Mesendoderm (in vitro differentiated cells): ENCODE measurements at regions not wholly inside any gene's neighbourhood (a gene's known extent, or its start where the extent isn't known, plus 50 kb on each side); places are given as distances from the start of the nearest gene placed in this dataset.
A peak's percentile ranks its signal among the peaks of the same experiment; 100 is the strongest.

Experiments
- DNase-seq: peaks from one replicate; pipeline ENCODE4 v3.0.0; 2013
- H2AK5ac ChIP-seq: 2 replicates; pipeline ENCODE4 v1.6.1; 2013; ENCODE audit warnings: low read length, inconsistent platforms
- H2BK120ac ChIP-seq: 2 replicates; pipeline ENCODE4 v1.6.1; 2013; ENCODE audit warnings: low read depth, mild to moderate bottlenecking, low read length, moderate library complexity, mixed read lengths
- H2BK15ac ChIP-seq: replicated peaks from 2 replicates; pipeline ENCODE4 v1.6.1; 2013; ENCODE audit warnings: low read depth, mild to moderate bottlenecking, moderate library complexity
- H2BK5ac ChIP-seq: 2 replicates; pipeline ENCODE4 v1.6.1; 2013; ENCODE audit warnings: low read length, inconsistent platforms
- H3K18ac ChIP-seq: 2 replicates; pipeline ENCODE4 v1.6.1; 2013; ENCODE audit warnings: mild to moderate bottlenecking, low read length, mixed read lengths
- H3K23ac ChIP-seq: one replicate; pipeline ENCODE4 v1.6.1; 2013; ENCODE audit warnings: low read length
- H3K27ac ChIP-seq: 2 replicates; pipeline ENCODE4 v1.5.1; 2013; ENCODE audit warnings: low read depth, mild to moderate bottlenecking, inconsistent platforms, low read length, moderate library complexity
- H3K27me3 ChIP-seq: 2 replicates; pipeline ENCODE4 v1.6.1; 2013; ENCODE audit warnings: low read length, control low read depth, mild to moderate bottlenecking, inconsistent platforms; ENCODE audit not compliant: insufficient read depth, poor library complexity
- H3K36me3 ChIP-seq: 2 replicates; pipeline ENCODE4 v1.6.1; 2013; ENCODE audit warnings: low read length, inconsistent platforms; ENCODE audit not compliant: control insufficient read depth, insufficient read depth
- H3K4ac ChIP-seq: one replicate; pipeline ENCODE4 v1.6.1; 2013; ENCODE audit warnings: low read depth, mild to moderate bottlenecking, low read length, moderate library complexity
- H3K4me1 ChIP-seq: 2 replicates; pipeline ENCODE4 v1.6.1; 2013; ENCODE audit warnings: low read depth, low read length, inconsistent platforms; ENCODE audit not compliant: control insufficient read depth
- H3K4me2 ChIP-seq: 2 replicates; pipeline ENCODE4 v1.6.1; 2013; ENCODE audit warnings: low read length
- H3K4me3 ChIP-seq: 2 replicates; pipeline ENCODE4 v1.5.1; 2013; ENCODE audit warnings: mild to moderate bottlenecking, low read length
- H3K56ac ChIP-seq: one replicate; pipeline ENCODE4 v1.6.1; 2013; ENCODE audit warnings: low read length
- H3K79me1 ChIP-seq: 2 replicates; pipeline ENCODE4 v1.6.1; 2013; ENCODE audit warnings: low read length, inconsistent platforms
- H3K79me2 ChIP-seq: 2 replicates; pipeline ENCODE4 v1.6.1; 2013; ENCODE audit warnings: mild to moderate bottlenecking, low read length; ENCODE audit not compliant: control insufficient read depth, insufficient read depth
- H3K9ac ChIP-seq: 2 replicates; pipeline ENCODE4 v1.6.1; 2013; ENCODE audit warnings: low read length, inconsistent platforms
- H4K5ac ChIP-seq: one replicate; pipeline ENCODE4 v1.6.1; 2013; ENCODE audit warnings: low read length
- H4K8ac ChIP-seq: one replicate; pipeline ENCODE4 v1.6.1; 2013; ENCODE audit warnings: low read depth, mild to moderate bottlenecking, control low read depth, low read length, moderate library complexity
- WGBS: extraction: QIAGEN DNeasy Blood & Tissue Kit; methylation state at CpG from one replicate; pipeline ENCODE4 v1.1.7; 2013; ENCODE audit warnings: low lambda C conversion rate, missing lambda C conversion rate; ENCODE audit not compliant: insufficient coverage; ENCODE audit errors: extremely low coverage; 5-methylcytosine and 5-hydroxymethylcytosine counted together

DNA sequence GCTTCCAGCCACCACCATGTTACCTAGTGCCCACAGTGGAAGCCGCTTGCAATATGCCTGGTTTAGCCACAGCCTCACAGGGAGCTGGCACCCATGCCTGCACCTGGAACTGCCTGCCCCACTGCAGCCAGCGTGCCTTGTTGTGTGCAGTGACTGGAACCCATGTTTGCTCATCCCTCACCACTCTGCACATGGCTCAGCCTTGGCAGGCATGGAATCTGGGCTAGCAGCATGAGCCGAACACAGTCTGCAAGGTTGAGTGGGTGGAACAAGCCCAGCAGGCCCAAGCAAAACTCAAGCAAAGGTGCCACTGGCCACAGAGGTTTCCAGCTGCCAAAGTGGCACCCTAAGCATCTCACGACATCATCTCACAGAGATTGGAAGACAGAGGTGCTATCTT lies 269.5 kb downstream of the PCDH20 start:
- Histone ChIP-seq H3K4ac (no peak overlapping the region), H3K79me2 (no peaks in the 10 kb centered on the region), H3K23ac (no peak overlapping the region), H3K4me1 (no peaks in the 10 kb centered on the region), H3K27me3 (no peaks in the 10 kb centered on the region), H2BK5ac (no peak overlapping the region), H3K18ac (no peak overlapping the region), H3K27ac (no peak overlapping the region), H3K36me3 (no peaks in the 10 kb centered on the region), H4K5ac (no peak overlapping the region), H3K56ac (no peak overlapping the region), H4K8ac (no peak overlapping the region), H3K9ac (no peak overlapping the region), H3K4me3 (no peak overlapping the region), H3K79me1 (no peaks in the 10 kb centered on the region), H2BK15ac (no peak overlapping the region), H2BK120ac (no peak overlapping the region), H3K4me2 (no peak overlapping the region), H2AK5ac (no peak overlapping the region)
- no peak for DNase-seq
- WGBS: no CpG with 5 or more reads among the region's 4 CpGs

GRCh38 chr13:61144834-61145593 lies 270.6 kb downstream of the PCDH20 start:
- Histone ChIP-seq H3K4me3 (no peak overlapping the region), H4K8ac (no peak overlapping the region), H3K4me1 (no peaks in the 10 kb centered on the region), H2AK5ac (no peak overlapping the region), H3K23ac (no peak overlapping the region), H3K36me3 (no peaks in the 10 kb centered on the region), H3K18ac (no peak overlapping the region), H3K79me1 (no peaks in the 10 kb centered on the region), H2BK15ac (no peak overlapping the region), H3K4me2 (no peak overlapping the region), H3K4ac (no peak overlapping the region), H2BK120ac (no peak overlapping the region), H4K5ac (no peak overlapping the region), H3K27ac (no peak overlapping the region), H3K27me3 (no peaks in the 10 kb centered on the region), H2BK5ac (no peak overlapping the region), H3K56ac (no peak overlapping the region), H3K79me2 (no peaks in the 10 kb centered on the region), H3K9ac (no peak overlapping the region)
- no peak for DNase-seq
- WGBS: no CpG with 5 or more reads among the region's 2 CpGs

GRCh38 chr13:61144301-61144700 lies 271.3 kb downstream of the PCDH20 start:
- H4K5ac ChIP-seq: no peak overlapping the region
- no peak overlapping the region for H3K27ac ChIP-seq
- H3K79me2 ChIP-seq: no peaks in the 10 kb centered on the region
- no peak overlapping the region for H3K4me3 ChIP-seq
- no peak overlapping the region for H2AK5ac ChIP-seq
- no peak overlapping the region for H3K9ac ChIP-seq
- DNase-seq: no peak
- H3K18ac ChIP-seq: no peak overlapping the region
- no peaks in the 10 kb centered on the region for H3K36me3 ChIP-seq
- no peak overlapping the region for H2BK120ac ChIP-seq
- no peak overlapping the region for H3K56ac ChIP-seq
- H2BK5ac ChIP-seq: no peak overlapping the region
- H3K4me2 ChIP-seq: no peak overlapping the region
- no CpG with 5 or more reads among the region's 1 CpG for WGBS
- H3K4ac ChIP-seq: no peak overlapping the region
- H3K27me3 ChIP-seq: no peaks in the 10 kb centered on the region
- H3K79me1 ChIP-seq: no peaks in the 10 kb centered on the region
- no peaks in the 10 kb centered on the region for H3K4me1 ChIP-seq
- H4K8ac ChIP-seq: no peak overlapping the region
- no peak overlapping the region for H3K23ac ChIP-seq
- H2BK15ac ChIP-seq: no peak overlapping the region

GRCh38 chr13:61142506-61142905 lies 273.1 kb downstream of the PCDH20 start:
- peak; percentile 28 for DNase-seq
- H3K23ac ChIP-seq: no peak overlapping the region
- no peaks in the 10 kb centered on the region for H3K36me3 ChIP-seq

GRCh38 chr13:61138857-61139256 lies 276.8 kb downstream of the PCDH20 start:
- H3K27me3 ChIP-seq: no peaks in the 10 kb centered on the region
- H2BK15ac ChIP-seq: no peak overlapping the region
- H3K4me3 ChIP-seq: no peak overlapping the region
- no peak overlapping the region for H3K9ac ChIP-seq
- H2BK5ac ChIP-seq: no peak overlapping the region
- no peak overlapping the region for H3K56ac ChIP-seq
- H3K36me3 ChIP-seq: no peaks in the 10 kb centered on the region
- no peaks in the 10 kb centered on the region for H3K79me1 ChIP-seq
- H4K8ac ChIP-seq: no peak overlapping the region
- H3K4ac ChIP-seq: no peak overlapping the region
- no peak overlapping the region for H3K27ac ChIP-seq
- no peak overlapping the region for H4K5ac ChIP-seq
- no peak overlapping the region for H3K23ac ChIP-seq
- H2BK120ac ChIP-seq: no peak overlapping the region
- H3K4me1 ChIP-seq: peaks cover 2% of the 10 kb centered on the region
- H3K79me2 ChIP-seq: no peaks in the 10 kb centered on the region
- DNase-seq: no peak
- H2AK5ac ChIP-seq: no peak overlapping the region
- H3K18ac ChIP-seq: no peak overlapping the region
- no peak overlapping the region for H3K4me2 ChIP-seq

More at GRCh38 chr13:61142506-61142905, 273.1 kb downstream of the PCDH20 start:
- H2BK120ac ChIP-seq: no peak overlapping the region
- no peak overlapping the region for H3K9ac ChIP-seq
- no peak overlapping the region for H3K27ac ChIP-seq
- H3K79me2 ChIP-seq: no peaks in the 10 kb centered on the region
- no peak overlapping the region for H3K4me3 ChIP-seq
- H3K4me1 ChIP-seq: no peaks in the 10 kb centered on the region
- H3K79me1 ChIP-seq: no peaks in the 10 kb centered on the region
- no peaks in the 10 kb centered on the region for H3K27me3 ChIP-seq
- H3K56ac ChIP-seq: no peak overlapping the region
- no peak overlapping the region for H4K5ac ChIP-seq
- no peak overlapping the region for H2AK5ac ChIP-seq
- H3K4me2 ChIP-seq: no peak overlapping the region
- H2BK5ac ChIP-seq: no peak overlapping the region
- H3K4ac ChIP-seq: no peak overlapping the region
- no peak overlapping the region for H3K18ac ChIP-seq
- H4K8ac ChIP-seq: no peak overlapping the region
- no peak overlapping the region for H2BK15ac ChIP-seq

GRCh38 chr13:61136515-61136914 lies 279.1 kb downstream of the PCDH20 start:
- Histone ChIP-seq H2BK5ac (no peak overlapping the region), H3K4me2 (no peak overlapping the region), H2AK5ac (no peak overlapping the region), H4K5ac (no peak overlapping the region), H3K4ac (no peak overlapping the region), H3K4me1 (peaks cover 2% of the 10 kb centered on the region), H3K79me2 (no peaks in the 10 kb centered on the region), H2BK15ac (no peak overlapping the region), H3K36me3 (no peaks in the 10 kb centered on the region), H2BK120ac (no peak overlapping the region), H3K27ac (no peak overlapping the region), H3K79me1 (no peaks in the 10 kb centered on the region), H3K56ac (no peak overlapping the region), H3K4me3 (no peak overlapping the region), H3K9ac (no peak overlapping the region), H4K8ac (no peak overlapping the region), H3K27me3 (no peaks in the 10 kb centered on the region), H3K23ac (no peak overlapping the region), H3K18ac (no peak overlapping the region)
- no peak for DNase-seq
- WGBS: no CpG with 5 or more reads among the region's 1 CpG
